22Rv1 (cell line): ENCODE measurements at regions not wholly inside any gene's neighbourhood (a gene's known extent, or its start where the extent isn't known, plus 50 kb on each side); places are given as distances from the start of the nearest gene placed in this dataset.

Experiments used
- CTCF ChIP-seq: fragments of 450-650 bp; IDR thresholded peaks from 2 replicates; pipeline ENCODE4 v1.5.1; 2017; ENCODE audit warnings: mild to moderate bottlenecking
- ZFX ChIP-seq: fragments of 450-650 bp; IDR thresholded peaks from 2 replicates; pipeline ENCODE4 v1.6.1; 2017; ENCODE audit warnings: antibody characterized with exemption, borderline replicate concordance

GRCh38 chr5:84603568-84604185 lies 219.0 kb upstream of the EDIL3 start:
- TF ChIP-seq CTCF (no peak), ZFX (no peak)
